22Rv1 (cell line): ENCODE measurements at regions not wholly inside any gene's neighbourhood (a gene's known extent, or its start where the extent isn't known, plus 50 kb on each side); places are given as distances from the start of the nearest gene placed in this dataset.

Experiments
- ZFX ChIP-seq: fragments of 450-650 bp; IDR thresholded peaks from 2 replicates; pipeline ENCODE4 v1.6.1; 2017; ENCODE audit warnings: antibody characterized with exemption, borderline replicate concordance
- TF ChIP-seq, protein P1 (sequence below): fragments of 450-650 bp; IDR thresholded peaks from 2 replicates; pipeline ENCODE4 v1.5.1; 2017; ENCODE audit warnings: mild to moderate bottlenecking

DNA sequence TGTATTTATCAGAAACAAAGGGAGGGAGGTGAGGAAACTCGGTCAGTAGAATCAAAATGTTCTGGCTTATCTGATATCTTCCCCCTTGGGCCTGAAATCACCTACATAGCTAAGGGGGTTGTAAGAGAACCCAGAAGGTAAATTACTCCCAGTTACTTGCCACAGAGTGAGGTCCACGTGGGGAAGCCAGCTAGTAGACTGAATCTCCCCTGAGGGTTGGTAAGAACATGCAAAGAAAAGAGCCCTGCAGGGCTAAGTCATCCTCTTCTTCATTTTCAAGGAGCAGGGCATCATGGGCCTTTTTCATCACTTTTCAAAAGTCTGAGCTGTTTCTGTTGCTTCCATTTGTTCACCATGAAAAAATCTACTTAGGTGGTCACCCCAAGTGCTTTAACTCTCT is 115.4 kb downstream of the QRSL1 start:
- TF ChIP-seq, protein P1, sequence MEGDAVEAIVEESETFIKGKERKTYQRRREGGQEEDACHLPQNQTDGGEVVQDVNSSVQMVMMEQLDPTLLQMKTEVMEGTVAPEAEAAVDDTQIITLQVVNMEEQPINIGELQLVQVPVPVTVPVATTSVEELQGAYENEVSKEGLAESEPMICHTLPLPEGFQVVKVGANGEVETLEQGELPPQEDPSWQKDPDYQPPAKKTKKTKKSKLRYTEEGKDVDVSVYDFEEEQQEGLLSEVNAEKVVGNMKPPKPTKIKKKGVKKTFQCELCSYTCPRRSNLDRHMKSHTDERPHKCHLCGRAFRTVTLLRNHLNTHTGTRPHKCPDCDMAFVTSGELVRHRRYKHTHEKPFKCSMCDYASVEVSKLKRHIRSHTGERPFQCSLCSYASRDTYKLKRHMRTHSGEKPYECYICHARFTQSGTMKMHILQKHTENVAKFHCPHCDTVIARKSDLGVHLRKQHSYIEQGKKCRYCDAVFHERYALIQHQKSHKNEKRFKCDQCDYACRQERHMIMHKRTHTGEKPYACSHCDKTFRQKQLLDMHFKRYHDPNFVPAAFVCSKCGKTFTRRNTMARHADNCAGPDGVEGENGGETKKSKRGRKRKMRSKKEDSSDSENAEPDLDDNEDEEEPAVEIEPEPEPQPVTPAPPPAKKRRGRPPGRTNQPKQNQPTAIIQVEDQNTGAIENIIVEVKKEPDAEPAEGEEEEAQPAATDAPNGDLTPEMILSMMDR, result no peak
- TF ChIP-seq ZFX, result no peak
